Astrocyte (in vitro differentiated cells and primary cell): ENCODE measurements at regions not wholly inside any gene's neighbourhood (a gene's known extent, or its start where the extent isn't known, plus 50 kb on each side); places are given as distances from the start of the nearest gene placed in this dataset.

Experiments used
- DNase-seq: peaks from one replicate; pipeline ENCODE4 v3.0.0-alpha.2; 2010; ENCODE audit warnings: low read depth
- FAIRE-seq: peaks from 2 replicates; lab custom pipeline; 2011; peaks lifted over from hg19 to GRCh38; lab: Jason Lieb, UNC
- H2AFZ ChIP-seq: 2 replicates; pipeline ENCODE4 v1.6.0; 2012; ENCODE audit warnings: low read depth, low read length, inconsistent platforms
- H3K27ac ChIP-seq: 2 replicates; pipeline ENCODE4 v1.5.1; 2011; ENCODE audit warnings: low read depth, low read length, inconsistent platforms
- H3K27me3 ChIP-seq: 2 replicates; pipeline ENCODE4 v1.6.0; 2011; ENCODE audit warnings: low read length, inconsistent platforms; ENCODE audit not compliant: insufficient read depth
- H3K36me3 ChIP-seq: 2 replicates; pipeline ENCODE4 v1.5.1; 2011; ENCODE audit warnings: low read length, inconsistent platforms; ENCODE audit not compliant: insufficient read depth
- H3K4me1 ChIP-seq: 2 replicates; pipeline ENCODE4 v1.5.1; 2011; ENCODE audit warnings: low read length, inconsistent platforms; ENCODE audit not compliant: insufficient read depth
- H3K4me2 ChIP-seq: 2 replicates; pipeline ENCODE4 v1.6.0; 2012; ENCODE audit warnings: low read length, inconsistent platforms
- H3K4me3 ChIP-seq: 2 replicates; pipeline ENCODE4 v1.5.1; 2011; ENCODE audit warnings: low read depth, mild to moderate bottlenecking, low read length, inconsistent platforms; ENCODE audit not compliant: insufficient read depth
- H3K79me2 ChIP-seq: 2 replicates; pipeline ENCODE4 v1.6.0; 2012; ENCODE audit warnings: mild to moderate bottlenecking, low read length, inconsistent platforms; ENCODE audit not compliant: insufficient read depth
- H3K9ac ChIP-seq: 2 replicates; pipeline ENCODE4 v1.6.0; 2012; ENCODE audit warnings: mild to moderate bottlenecking, low read length, inconsistent platforms
- H3K9me3 ChIP-seq: 2 replicates; pipeline ENCODE4 v1.5.1; 2012; ENCODE audit warnings: low read depth, mild to moderate bottlenecking, low read length, inconsistent platforms; ENCODE audit not compliant: insufficient read depth
- H4K20me1 ChIP-seq: 2 replicates; pipeline ENCODE4 v1.6.0; 2012; ENCODE audit warnings: low read length, inconsistent platforms; ENCODE audit not compliant: insufficient read depth
- H3K27ac Mint-ChIP-seq: one replicate; pipeline ENCODE4 v1.8.0; 2021; ENCODE audit warnings: mild to moderate bottlenecking, mixed read lengths; ENCODE audit not compliant: unreplicated experiment
- H3K27me3 Mint-ChIP-seq: one replicate; pipeline ENCODE4 v1.8.0; 2021; ENCODE audit warnings: low read depth, mixed read lengths; ENCODE audit not compliant: unreplicated experiment
- H3K36me3 Mint-ChIP-seq: one replicate; pipeline ENCODE4 v1.8.0; 2021; ENCODE audit warnings: low read depth, mixed read lengths; ENCODE audit not compliant: unreplicated experiment
- H3K4me1 Mint-ChIP-seq: one replicate; pipeline ENCODE4 v1.8.0; 2021; ENCODE audit warnings: low read depth, mixed read lengths; ENCODE audit not compliant: unreplicated experiment
- H3K4me3 Mint-ChIP-seq: one replicate; pipeline ENCODE4 v1.8.0; 2021; ENCODE audit warnings: mild to moderate bottlenecking, moderate library complexity, mixed read lengths; ENCODE audit not compliant: unreplicated experiment
- H3K9me3 Mint-ChIP-seq: one replicate; pipeline ENCODE4 v1.8.0; 2021; ENCODE audit warnings: mild to moderate bottlenecking, mixed read lengths; ENCODE audit not compliant: unreplicated experiment
- CTCF ChIP-seq: IDR thresholded peaks from 2 replicates; pipeline ENCODE4 v1.5.1; 2011; ENCODE audit warnings: low read depth, mild to moderate bottlenecking, inconsistent platforms, low read length, moderate library complexity; ENCODE audit not compliant: insufficient read depth
- EZH2 ChIP-seq: IDR thresholded peaks from 2 replicates; pipeline ENCODE4 v1.6.1; 2012; ENCODE audit warnings: mild to moderate bottlenecking, low read length, inconsistent platforms; ENCODE audit not compliant: insufficient read depth

GRCh38 chrX:110557864-110558263 lies 199.2 kb downstream of the RTL9 start:
- Histone ChIP-seq H4K20me1 (no peaks in the 10 kb centered on the region), H3K36me3 (no peaks in the 10 kb centered on the region), H3K4me1 (no peaks in the 10 kb centered on the region), H3K9me3 (no peaks in the 10 kb centered on the region), H3K4me2 (no peak overlapping the region), H3K4me3 (no peak overlapping the region), H3K27ac (no peak overlapping the region), H3K9ac (no peak overlapping the region), H3K27me3 (no peaks in the 10 kb centered on the region), H3K79me2 (no peaks in the 10 kb centered on the region), H2AFZ (no peak overlapping the region)
- Mint-ChIP-seq H3K36me3 (no peaks in the 10 kb centered on the region), H3K27ac (no peak overlapping the region), H3K27me3 (no peaks in the 10 kb centered on the region), H3K4me3 (no peak overlapping the region), H3K4me1 (peaks cover 4% of the 10 kb centered on the region), H3K9me3 (peaks cover 5% of the 10 kb centered on the region)
- TF ChIP-seq EZH2 (no peak), CTCF (no peak)
- DNase-seq = no peak
- FAIRE-seq = no peak

- H3K9me3 Mint-ChIP-seq = peaks cover 5% of the 10 kb centered on the region
- Histone ChIP-seq H3K79me2 (no peaks in the 10 kb centered on the region), H3K4me1 (no peaks in the 10 kb centered on the region), H2AFZ (no peak overlapping the region), H4K20me1 (no peaks in the 10 kb centered on the region), H3K36me3 (no peaks in the 10 kb centered on the region), H3K27ac (no peak overlapping the region), H3K4me2 (no peak overlapping the region), H3K9me3 (no peaks in the 10 kb centered on the region), H3K27me3 (no peaks in the 10 kb centered on the region), H3K9ac (no peak overlapping the region), H3K4me3 (no peak overlapping the region)
- no peaks in the 10 kb centered on the region for H3K36me3 Mint-ChIP-seq
- FAIRE-seq (no peak), DNase-seq (no peak)
- H3K27me3 Mint-ChIP-seq = no peaks in the 10 kb centered on the region
- peaks cover 4% of the 10 kb centered on the region for H3K4me1 Mint-ChIP-seq
- no peak overlapping the region for H3K27ac Mint-ChIP-seq
- TF ChIP-seq CTCF = no peak
- no peak for TF ChIP-seq EZH2
- no peak overlapping the region for H3K4me3 Mint-ChIP-seq
Measured at GRCh38 chrX:110558406-110558805, 199.8 kb downstream of the RTL9 start.

GRCh38 chrX:110561034-110561433 lies 202.4 kb downstream of the RTL9 start:
- Mint-ChIP-seq H3K9me3 (peaks cover 4% of the 10 kb centered on the region), H3K4me3 (no peak overlapping the region), H3K27ac (no peak overlapping the region), H3K36me3 (no peaks in the 10 kb centered on the region), H3K4me1 (peaks cover 4% of the 10 kb centered on the region), H3K27me3 (no peaks in the 10 kb centered on the region)
- Histone ChIP-seq H3K27me3 (no peaks in the 10 kb centered on the region), H3K36me3 (no peaks in the 10 kb centered on the region), H3K4me1 (no peaks in the 10 kb centered on the region), H3K27ac (no peak overlapping the region), H2AFZ (no peak overlapping the region), H3K79me2 (no peaks in the 10 kb centered on the region), H3K9me3 (no peaks in the 10 kb centered on the region), H3K4me3 (no peak overlapping the region), H3K9ac (no peak overlapping the region), H4K20me1 (no peaks in the 10 kb centered on the region), H3K4me2 (no peak overlapping the region)
- TF ChIP-seq CTCF (no peak), EZH2 (no peak)
- DNase-seq (peak; percentile 11), FAIRE-seq (no peak)
